ENCODE measurements at regions not wholly inside any gene's neighbourhood (a gene's known extent, or its start where the extent isn't known, plus 50 kb on each side); places are given as distances from the start of the nearest gene placed in this dataset.
"Not testable (repeated sequence)": the region's sequence is repeated elsewhere in the genome, so short reads cannot be mapped to it uniquely, and the experiment has no call there.

DNA sequence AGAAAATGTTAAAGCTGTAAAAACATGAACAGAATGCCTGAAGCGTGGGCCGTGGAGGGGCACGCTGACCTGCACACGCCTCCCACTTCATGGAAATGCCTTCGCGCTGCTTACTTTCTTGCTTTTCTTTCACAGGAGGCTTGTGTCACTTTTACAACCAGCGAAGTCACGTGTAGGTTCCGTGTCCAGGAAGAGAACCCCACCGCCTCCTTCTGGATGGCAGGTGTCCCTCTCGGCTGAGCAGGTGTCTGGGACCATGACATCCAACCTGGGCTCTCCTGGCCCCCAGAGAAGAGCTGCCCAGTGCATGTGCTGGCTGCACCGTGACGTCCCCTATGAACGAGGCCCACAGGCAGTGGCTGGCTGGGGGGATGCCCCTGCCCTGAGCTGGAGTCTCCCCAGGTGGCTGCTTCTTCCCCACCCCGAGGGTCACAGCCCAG is 345.0 kb upstream of the SFSWAP start:
- Histone ChIP-seq H3K27ac (ENCODE audit: low read depth, low read length) (no peak overlapping the region), H3K4me1 (ENCODE audit: control insufficient read depth in 3 of 3, insufficient read depth in 3 of 3, low read length in 3 of 3) (no peaks in the 10 kb centered on the region), H3K9me3 (ENCODE audit: control insufficient read depth in 3 of 3, low read length in 3 of 3) (peaks cover 0 to 2% (median 0%) of the 10 kb centered on the region in 3 donors), H3K9ac (ENCODE audit: low read depth in 1 of 3, low read length in 3 of 3) (no peak overlapping the region), H3K36me3 (ENCODE audit: control insufficient read depth in 3 of 3, insufficient read depth in 3 of 3, low read length in 3 of 3) (no peaks in the 10 kb centered on the region), H3K27me3 (ENCODE audit: control insufficient read depth in 3 of 3, insufficient read depth in 3 of 3, low read length in 3 of 3) (peaks cover 5 to 19% (median 6%) of the 10 kb centered on the region in 3 donors), H3K4me3 (ENCODE audit: low read length in 3 of 3) (no peak overlapping the region)

DNA sequence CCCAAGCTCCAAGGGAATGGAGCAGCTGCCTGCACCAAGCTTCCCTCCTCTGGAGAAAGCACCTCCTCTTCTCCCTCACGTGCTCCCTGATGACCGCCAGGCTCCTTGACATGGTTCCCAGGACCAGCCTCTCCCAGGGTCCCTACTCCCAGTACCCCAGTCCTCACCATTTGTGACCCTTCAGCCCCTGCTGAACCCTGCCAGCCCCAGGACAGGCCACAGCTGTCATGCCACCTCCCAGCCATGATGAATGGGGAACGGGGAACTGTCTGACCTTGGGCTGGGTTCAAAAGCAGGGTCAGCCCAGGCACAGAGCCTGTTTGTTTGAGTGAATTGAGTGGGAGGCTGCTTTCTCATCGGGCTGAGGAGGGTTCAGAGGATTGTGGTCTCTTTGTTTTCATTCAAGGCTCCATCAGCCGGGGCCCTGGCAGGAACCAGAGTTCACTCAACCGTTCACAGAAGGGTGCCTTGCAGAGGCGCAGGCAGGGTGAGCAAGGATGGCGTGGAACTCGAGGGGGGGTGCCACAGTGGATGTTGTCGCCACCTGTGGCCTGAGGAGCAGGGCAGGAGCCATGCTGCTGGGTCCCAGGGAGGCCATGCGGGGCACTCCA is 344.5 kb upstream of the SFSWAP start:
- Histone ChIP-seq H3K4me3 (ENCODE audit: low read length in 3 of 3) (no peak overlapping the region), H3K9me3 (ENCODE audit: control insufficient read depth in 3 of 3, low read length in 3 of 3) (peaks cover 0 to 2% (median 0%) of the 10 kb centered on the region in 3 donors), H3K9ac (ENCODE audit: low read depth in 1 of 3, low read length in 3 of 3) (no peak overlapping the region), H3K4me1 (ENCODE audit: control insufficient read depth in 3 of 3, insufficient read depth in 3 of 3, low read length in 3 of 3) (no peaks in the 10 kb centered on the region), H3K36me3 (ENCODE audit: control insufficient read depth in 3 of 3, insufficient read depth in 3 of 3, low read length in 3 of 3) (no peaks in the 10 kb centered on the region), H3K27me3 (ENCODE audit: control insufficient read depth in 3 of 3, insufficient read depth in 3 of 3, low read length in 3 of 3) (peaks cover 5 to 21% (median 6%) of the 10 kb centered on the region in 3 donors), H3K27ac (ENCODE audit: low read depth, low read length) (no peak overlapping the region)

DNA sequence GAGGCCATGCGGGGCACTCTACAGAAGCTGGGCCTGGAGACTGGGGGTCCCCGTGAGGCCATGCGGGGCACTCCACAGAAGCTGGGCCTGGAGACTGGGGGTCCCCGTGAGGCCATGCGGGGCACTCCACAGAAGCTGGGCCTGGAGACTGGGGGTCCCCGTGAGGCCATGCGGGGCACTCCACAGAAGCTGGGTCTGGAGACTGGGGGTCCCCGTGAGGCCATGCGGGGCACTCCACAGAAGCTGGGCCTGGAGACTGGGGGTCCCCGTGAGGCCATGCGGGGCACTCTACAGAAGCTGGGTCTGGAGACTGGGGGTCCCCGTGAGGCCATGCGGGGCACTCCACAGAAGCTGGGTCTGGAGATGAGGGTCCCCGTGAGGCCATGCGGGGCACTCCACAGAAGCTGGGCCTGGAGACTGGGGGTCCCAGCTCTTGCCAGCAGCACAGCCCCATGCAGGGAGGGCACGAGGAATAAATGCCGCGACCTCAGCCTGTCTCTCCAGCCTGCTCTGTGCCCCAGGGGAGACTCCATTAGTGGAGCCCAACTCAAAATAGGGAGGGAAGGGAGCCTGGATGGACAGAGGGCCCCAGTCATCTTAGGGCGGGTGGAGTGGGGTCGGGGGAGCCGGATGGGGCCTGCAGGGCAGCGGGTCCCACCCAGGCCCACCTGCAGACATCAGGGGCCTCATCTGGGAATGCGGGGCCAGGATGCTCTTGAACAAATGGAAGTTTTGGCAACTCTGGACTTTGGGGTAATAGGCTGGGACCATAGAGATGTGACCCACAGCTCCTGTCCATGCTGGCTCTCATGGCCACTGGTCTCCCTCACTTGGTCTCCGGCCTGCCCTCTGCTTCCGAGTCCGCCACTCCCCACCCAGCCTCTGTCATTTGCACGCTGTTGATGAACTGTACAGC is 343.6 kb upstream of the SFSWAP start:
- H3K27me3 ChIP-seq (ENCODE audit: control insufficient read depth in 3 of 3, insufficient read depth in 3 of 3, low read length in 3 of 3): peaks cover 5 to 21% (median 6%) of the 10 kb centered on the region in 3 donors
- not testable (repeated sequence) for H3K27ac ChIP-seq (ENCODE audit: low read depth, low read length); H3K4me1 ChIP-seq (ENCODE audit: control insufficient read depth in 3 of 3, insufficient read depth in 3 of 3, low read length in 3 of 3); H3K9me3 ChIP-seq (ENCODE audit: control insufficient read depth in 3 of 3, low read length in 3 of 3); H3K36me3 ChIP-seq (ENCODE audit: control insufficient read depth in 3 of 3, insufficient read depth in 3 of 3, low read length in 3 of 3); H3K4me3 ChIP-seq (ENCODE audit: low read length in 3 of 3); H3K9ac ChIP-seq (ENCODE audit: low read depth in 1 of 3, low read length in 3 of 3)

DNA sequence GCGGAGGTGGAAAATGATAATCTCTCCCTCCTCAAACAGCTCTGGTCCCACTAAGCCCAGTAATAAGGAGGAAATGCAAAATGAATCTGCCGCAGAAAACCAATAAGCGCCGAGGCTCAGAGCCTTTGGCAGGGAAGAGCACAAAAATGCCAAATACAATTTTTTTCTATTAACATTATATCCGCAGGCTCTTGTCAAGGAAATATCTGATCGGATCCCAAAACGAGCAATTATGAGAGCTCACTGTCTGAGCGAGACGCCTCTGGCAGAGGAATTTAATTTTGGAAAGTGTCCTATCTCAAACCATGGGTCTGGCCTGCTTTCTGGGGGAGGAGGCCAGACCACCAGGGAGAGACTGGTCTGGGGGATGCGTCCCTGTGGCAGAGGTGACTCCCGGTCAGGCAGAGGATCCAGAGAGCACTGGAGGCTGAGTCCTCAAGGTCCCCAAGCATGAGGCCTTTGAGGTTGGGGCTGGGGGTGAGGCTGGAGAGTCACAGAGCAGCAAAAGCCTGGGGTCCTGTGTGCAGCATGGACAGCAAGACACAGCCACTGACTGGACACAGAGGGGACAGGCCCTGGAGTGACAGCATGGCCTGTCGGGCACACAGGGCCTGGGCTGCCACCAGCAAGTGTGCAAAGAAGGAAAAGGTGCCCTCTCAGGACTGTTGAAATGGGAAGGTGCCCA is 342.8 kb upstream of the SFSWAP start:
- Histone ChIP-seq H3K9ac (ENCODE audit: low read depth in 1 of 3, low read length in 3 of 3) (no peak overlapping the region), H3K9me3 (ENCODE audit: control insufficient read depth in 3 of 3, low read length in 3 of 3) (peaks cover 0 to 2% (median 0%) of the 10 kb centered on the region in 3 donors), H3K4me3 (ENCODE audit: low read length in 3 of 3) (no peak overlapping the region), H3K27me3 (ENCODE audit: control insufficient read depth in 3 of 3, insufficient read depth in 3 of 3, low read length in 3 of 3) (peaks cover 5 to 21% (median 6%) of the 10 kb centered on the region in 3 donors), H3K4me1 (ENCODE audit: control insufficient read depth in 3 of 3, insufficient read depth in 3 of 3, low read length in 3 of 3) (peaks cover 0 to 2% (median 0%) of the 10 kb centered on the region in 3 donors), H3K27ac (ENCODE audit: low read depth, low read length) (no peak overlapping the region), H3K36me3 (ENCODE audit: control insufficient read depth in 3 of 3, insufficient read depth in 3 of 3, low read length in 3 of 3) (no peaks in the 10 kb centered on the region)

GRCh38 chr12:131368668-131369071 is 342.2 kb upstream of the SFSWAP start:
- Histone ChIP-seq H3K9ac (ENCODE audit: low read depth in 1 of 3, low read length in 3 of 3) (no peak overlapping the region), H3K27me3 (ENCODE audit: control insufficient read depth in 3 of 3, insufficient read depth in 3 of 3, low read length in 3 of 3) (peaks cover 5 to 21% (median 6%) of the 10 kb centered on the region in 3 donors), H3K9me3 (ENCODE audit: control insufficient read depth in 3 of 3, low read length in 3 of 3) (peaks cover 0 to 2% (median 0%) of the 10 kb centered on the region in 3 donors), H3K27ac (ENCODE audit: low read depth, low read length) (no peak overlapping the region), H3K4me3 (ENCODE audit: low read length in 3 of 3) (no peak overlapping the region), H3K4me1 (ENCODE audit: control insufficient read depth in 3 of 3, insufficient read depth in 3 of 3, low read length in 3 of 3) (peaks cover 0 to 2% (median 0%) of the 10 kb centered on the region in 3 donors), H3K36me3 (ENCODE audit: control insufficient read depth in 3 of 3, insufficient read depth in 3 of 3, low read length in 3 of 3) (no peaks in the 10 kb centered on the region)

- Histone ChIP-seq H3K9ac (ENCODE audit: low read depth in 1 of 3, low read length in 3 of 3) (no peak overlapping the region), H3K27ac (ENCODE audit: low read depth, low read length) (no peak overlapping the region), H3K9me3 (ENCODE audit: control insufficient read depth in 3 of 3, low read length in 3 of 3) (peaks cover 0 to 2% (median 0%) of the 10 kb centered on the region in 3 donors), H3K36me3 (ENCODE audit: control insufficient read depth in 3 of 3, insufficient read depth in 3 of 3, low read length in 3 of 3) (no peaks in the 10 kb centered on the region), H3K4me1 (ENCODE audit: control insufficient read depth in 3 of 3, insufficient read depth in 3 of 3, low read length in 3 of 3) (peaks cover 0 to 2% (median 0%) of the 10 kb centered on the region in 3 donors), H3K4me3 (ENCODE audit: low read length in 3 of 3) (no peak overlapping the region), H3K27me3 (ENCODE audit: control insufficient read depth in 3 of 3, insufficient read depth in 3 of 3, low read length in 3 of 3) (peaks cover 5 to 16% (median 6%) of the 10 kb centered on the region in 3 donors)
Measured at GRCh38 chr12:131369094-131369845, 341.6 kb upstream of the SFSWAP start.

- Histone ChIP-seq H3K36me3 (ENCODE audit: control insufficient read depth in 3 of 3, insufficient read depth in 3 of 3, low read length in 3 of 3) (no peaks in the 10 kb centered on the region), H3K9ac (ENCODE audit: low read depth in 1 of 3, low read length in 3 of 3) (no peak overlapping the region), H3K4me1 (ENCODE audit: control insufficient read depth in 3 of 3, insufficient read depth in 3 of 3, low read length in 3 of 3) (peaks cover 0 to 2% (median 0%) of the 10 kb centered on the region in 3 donors), H3K4me3 (ENCODE audit: low read length in 3 of 3) (no peak overlapping the region), H3K27me3 (ENCODE audit: control insufficient read depth in 3 of 3, insufficient read depth in 3 of 3, low read length in 3 of 3) (peaks cover 2 to 15% (median 6%) of the 10 kb centered on the region in 3 donors), H3K9me3 (ENCODE audit: control insufficient read depth in 3 of 3, low read length in 3 of 3) (peaks cover 0 to 1% (median 0%) of the 10 kb centered on the region in 3 donors), H3K27ac (ENCODE audit: low read depth, low read length) (no peak overlapping the region)
Measured at GRCh38 chr12:131370321-131370720, 340.6 kb upstream of the SFSWAP start.

DNA sequence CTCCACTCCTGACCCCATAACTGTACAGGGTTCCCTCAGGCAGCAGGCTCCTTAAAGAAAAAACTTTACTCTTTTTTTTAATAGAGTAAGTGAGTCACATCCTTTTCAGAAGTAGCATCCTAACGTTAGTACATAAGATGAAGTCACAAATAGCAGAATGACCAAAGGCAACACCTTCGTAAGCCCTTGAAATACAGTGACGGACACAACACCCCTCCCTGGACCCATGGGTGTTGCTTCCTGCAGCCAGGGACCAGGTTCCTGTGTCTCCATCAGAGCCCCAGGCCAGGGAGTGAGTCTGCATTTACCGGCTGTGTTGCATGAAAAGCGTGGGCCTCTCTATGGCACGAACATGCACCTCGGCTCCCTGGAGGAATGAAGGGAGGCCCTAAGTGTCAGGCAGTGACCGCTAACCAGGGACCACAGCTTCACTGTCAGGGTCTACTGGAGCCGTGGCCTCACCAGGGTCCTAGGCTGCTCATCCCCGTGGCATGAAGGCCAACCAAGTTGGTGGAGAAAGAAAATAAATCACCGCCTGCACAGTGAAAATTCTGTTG is 340.0 kb upstream of the SFSWAP start:
- Histone ChIP-seq H3K4me1 (ENCODE audit: control insufficient read depth in 3 of 3, insufficient read depth in 3 of 3, low read length in 3 of 3) (peaks cover 0 to 2% (median 0%) of the 10 kb centered on the region in 3 donors), H3K4me3 (ENCODE audit: low read length in 3 of 3) (no peak overlapping the region), H3K36me3 (ENCODE audit: control insufficient read depth in 3 of 3, insufficient read depth in 3 of 3, low read length in 3 of 3) (no peaks in the 10 kb centered on the region), H3K9ac (ENCODE audit: low read depth in 1 of 3, low read length in 3 of 3) (no peak overlapping the region), H3K27ac (ENCODE audit: low read depth, low read length) (no peak overlapping the region), H3K27me3 (ENCODE audit: control insufficient read depth in 3 of 3, insufficient read depth in 3 of 3, low read length in 3 of 3) (peaks cover 0 to 11% (median 5%) of the 10 kb centered on the region in 3 donors), H3K9me3 (ENCODE audit: control insufficient read depth in 3 of 3, low read length in 3 of 3) (no peaks in the 10 kb centered on the region)

Data from skeletal muscle tissue (tissue), 3 donors.